ENCODE measurements at regions not wholly inside any gene's neighbourhood (a gene's known extent, or its start where the extent isn't known, plus 50 kb on each side); places are given as distances from the start of the nearest gene placed in this dataset.

GRCh38 chr10:59068581-59069191 lies 107.8 kb upstream of the PHYHIPL start:
- TF ChIP-seq CTCF (IDR thresholded peaks at IDR 0.05), result no peak
- no peak for TF ChIP-seq POLR2A (IDR thresholded peaks at IDR 0.05)
- no peak for TF ChIP-seq POLR2AphosphoS5 (IDR thresholded peaks at IDR 0.05)
- no peak for TF ChIP-seq EP300 (IDR thresholded peaks at IDR 0.05)

Data from sigmoid colon (tissue), 4 donors.